GM23338 (cell line): ENCODE measurements at regions not wholly inside any gene's neighbourhood (a gene's known extent, or its start where the extent isn't known, plus 50 kb on each side); places are given as distances from the start of the nearest gene placed in this dataset.
A peak's percentile ranks its signal among the peaks of the same experiment; 100 is the strongest.
"Not testable (repeated sequence)": the region's sequence is repeated elsewhere in the genome, so short reads cannot be mapped to it uniquely, and the experiment has no call there.

ENCODE experiments used
- ATAC-seq: fragments of 200-7000 bp; cut with Tn5 transposase; 3 replicates; pipeline ENCODE4 v1.9.1; 2020
- DNase-seq: peaks from one replicate; pipeline ENCODE4 v3.0.0-alpha.2; 2015; ENCODE audit warnings: low spot score
- H2AFZ ChIP-seq: fragments of 200-600 bp; sonication (generic); 2 replicates; pipeline ENCODE4 v1.8.0; 2016; ENCODE audit warnings: antibody characterized with exemption, mild to moderate bottlenecking, moderate library complexity
- H3F3A ChIP-seq: fragments of 200-600 bp; sonication (generic); replicated peaks from 2 replicates; pipeline ENCODE4 v1.8.0; 2017; ENCODE audit warnings: antibody characterized with exemption, mixed run types, low read depth
- H3K27ac ChIP-seq: fragments of 200-600 bp; sonication (generic); 2 replicates; pipeline ENCODE4 v1.6.1; 2016; ENCODE audit warnings: low read depth
- H3K27me3 ChIP-seq: fragments of 200-600 bp; sonication (generic); 2 replicates; pipeline ENCODE4 v1.8.0; 2016; ENCODE audit warnings: mild to moderate bottlenecking, mixed run types, moderate library complexity; ENCODE audit not compliant: insufficient read depth
- H3K36me3 ChIP-seq: fragments of 200-600 bp; sonication (generic); 2 replicates; pipeline ENCODE4 v1.8.0; 2016; ENCODE audit warnings: mild to moderate bottlenecking; ENCODE audit not compliant: insufficient read depth
- H3K4me1 ChIP-seq: fragments of 200-600 bp; sonication (generic); 2 replicates; pipeline ENCODE4 v1.8.0; 2016; ENCODE audit warnings: mild to moderate bottlenecking, moderate library complexity; ENCODE audit not compliant: insufficient read depth
- H3K4me2 ChIP-seq: fragments of 200-600 bp; sonication (generic); 2 replicates; pipeline ENCODE4 v1.7.1; 2017; ENCODE audit warnings: mixed run types
- H3K4me3 ChIP-seq: fragments of 200-600 bp; sonication (generic); 2 replicates; pipeline ENCODE4 v1.6.1; 2016; ENCODE audit warnings: mixed run types
- H3K79me2 ChIP-seq: fragments of 200-600 bp; sonication (generic); replicated peaks from 2 replicates; pipeline ENCODE4 v1.8.0; 2017; ENCODE audit warnings: mild to moderate bottlenecking; ENCODE audit not compliant: insufficient read depth
- H3K9me2 ChIP-seq: fragments of 200-600 bp; sonication (generic); 2 replicates; pipeline ENCODE4 v1.8.0; 2017; ENCODE audit not compliant: insufficient read depth
- H4K20me1 ChIP-seq: fragments of 200-600 bp; sonication (generic); replicated peaks from 2 replicates; pipeline ENCODE4 v1.8.0; 2017; ENCODE audit warnings: mild to moderate bottlenecking; ENCODE audit not compliant: insufficient read depth
- H3K27ac Mint-ChIP-seq: 2 replicates; pipeline ENCODE4 v1.8.0; 2020; ENCODE audit warnings: inconsistent platforms, mild to moderate bottlenecking, moderate library complexity, mixed read lengths
- H3K27me3 Mint-ChIP-seq: 3 replicates; pipeline ENCODE4 v1.8.0; 2022; ENCODE audit warnings: low read depth, mild to moderate bottlenecking, moderate library complexity, mixed read lengths, inconsistent platforms; ENCODE audit not compliant: insufficient read depth, poor library complexity
- H3K36me3 Mint-ChIP-seq: 3 replicates; pipeline ENCODE4 v1.8.0; 2021; ENCODE audit warnings: low read depth, mild to moderate bottlenecking, inconsistent platforms, moderate library complexity, mixed read lengths
- H3K4me1 Mint-ChIP-seq: 3 replicates; pipeline ENCODE4 v1.8.0; 2020; ENCODE audit warnings: mild to moderate bottlenecking, inconsistent platforms, mixed read lengths
- H3K4me3 Mint-ChIP-seq: 3 replicates; pipeline ENCODE4 v1.8.0; 2021; ENCODE audit warnings: moderate library complexity, mild to moderate bottlenecking, inconsistent platforms, mixed read lengths
- H3K9me3 Mint-ChIP-seq: 3 replicates; pipeline ENCODE4 v1.8.0; 2020; ENCODE audit warnings: moderate library complexity, mild to moderate bottlenecking, inconsistent platforms, mixed read lengths
- EZH2phosphoT487 ChIP-seq: fragments of 200-600 bp; sonication (generic); IDR thresholded peaks from one replicate; pipeline ENCODE4 v1.8.1; 2018; ENCODE audit warnings: antibody characterized with exemption; ENCODE audit not compliant: unreplicated experiment
- NANOG ChIP-seq: IDR thresholded peaks from 2 replicates; pipeline ENCODE4 v1.6.1; 2016; ENCODE audit warnings: antibody characterized with exemption, borderline replicate concordance
- STAT1 ChIP-seq: IDR thresholded peaks from one replicate; pipeline ENCODE4 v1.6.1; 2016; ENCODE audit warnings: antibody characterized with exemption; ENCODE audit not compliant: unreplicated experiment
- ZNF462 ChIP-seq: fragments of 250-450 bp; sonication (Bioruptor Pico); IDR thresholded peaks from 2 replicates; pipeline ENCODE4 v1.5.0; 2020; ENCODE audit warnings: mild to moderate bottlenecking, moderate library complexity

- TF ChIP-seq ZNF462 (CRISPR knock-in tag) (peak; percentile 18; the same call in 1 of the 2 replicates), STAT1 (no peak), EZH2phosphoT487 (no peak), NANOG (peak; percentile 76)
Measured at GRCh38 chrX:122220644-122221373, 963.3 kb upstream of the GRIA3 start (continued).

- H3K27ac Mint-ChIP-seq, result peak overlapping the region; percentile 99
- peak; percentile 47 for ATAC-seq
- Histone ChIP-seq H3K4me2 (peak overlapping the region; percentile 70), H3K4me1 (peaks cover 18% of the 10 kb centered on the region), H3K4me3 (peak overlapping the region; percentile 76), H3K27ac (peak overlapping the region; percentile 99), H3K79me2 (peaks cover 43% of the 10 kb centered on the region)
- not testable (repeated sequence) for H3F3A ChIP-seq, H2AFZ ChIP-seq, H3K36me3 ChIP-seq, H3K27me3 ChIP-seq, H4K20me1 ChIP-seq, H3K9me2 ChIP-seq, H3K9me3 Mint-ChIP-seq
- DNase-seq, result peak; percentile 31
- peaks cover 47% of the 10 kb centered on the region for H3K36me3 Mint-ChIP-seq
- peak overlapping the region; percentile 98 for H3K4me3 Mint-ChIP-seq
- peaks cover 11% of the 10 kb centered on the region for H3K27me3 Mint-ChIP-seq
- TF ChIP-seq NANOG, result peak; percentile 78; the same call in 1 of the 2 replicates
- H3K4me1 Mint-ChIP-seq, result peaks cover 31% of the 10 kb centered on the region
Measured at GRCh38 chrX:122221810-122222209, 962.3 kb upstream of the GRIA3 start.

GRCh38 chrX:122224137-122224536 is 959.9 kb upstream of the GRIA3 start:
- not testable (repeated sequence) for H3K27ac ChIP-seq, H3K27me3 ChIP-seq, DNase-seq, H3K9me2 ChIP-seq, H3F3A ChIP-seq, H3K9me3 Mint-ChIP-seq, H2AFZ ChIP-seq, ATAC-seq
- Histone ChIP-seq H4K20me1 (peaks cover 12% of the 10 kb centered on the region; the same call in 1 of the 2 replicates), H3K4me1 (peaks cover 26% of the 10 kb centered on the region), H3K4me2 (peak overlapping the region; percentile 83), H3K36me3 (peaks cover 17% of the 10 kb centered on the region), H3K79me2 (peaks cover 60% of the 10 kb centered on the region), H3K4me3 (peak overlapping the region; percentile 76)
- peaks cover 11% of the 10 kb centered on the region for H3K27me3 Mint-ChIP-seq
- peak overlapping the region; percentile 87 for H3K27ac Mint-ChIP-seq
- peaks cover 70% of the 10 kb centered on the region for H3K36me3 Mint-ChIP-seq
- H3K4me3 Mint-ChIP-seq, result peak overlapping the region; percentile 98
- peaks cover 35% of the 10 kb centered on the region for H3K4me1 Mint-ChIP-seq
